ENCODE measurements at regions not wholly inside any gene's neighbourhood (a gene's known extent, or its start where the extent isn't known, plus 50 kb on each side); places are given as distances from the start of the nearest gene placed in this dataset.

GRCh38 chr1:198986036-198986435 lies 347.2 kb downstream of the PTPRC start:
- Histone ChIP-seq H3K4me1 (ENCODE audit: insufficient read depth, low read length, severe bottlenecking) (no peaks in the 10 kb centered on the region), H3K4me2 (ENCODE audit: low read length) (no peak overlapping the region)
- TF ChIP-seq EZH2 (IDR thresholded peaks at IDR 0.05; ENCODE audit: borderline replicate concordance, low read length): no peak
- TF ChIP-seq CTCF (IDR thresholded peaks at IDR 0.05; ENCODE audit: low read length): no peak

GRCh38 chr1:198986442-198986841 lies 347.6 kb downstream of the PTPRC start:
- Histone ChIP-seq H3K27ac (ENCODE audit: low read depth, low read length, poor library complexity, severe bottlenecking) (no peak overlapping the region), H3K27me3 (ENCODE audit: insufficient read depth, low read length) (no peaks in the 10 kb centered on the region), H3K4me3 (ENCODE audit: low read depth, low read length, poor library complexity, severe bottlenecking) (no peak overlapping the region), H2AFZ (ENCODE audit: low read length) (no peak overlapping the region), H3K9me2 (ENCODE audit: low read depth, low read length) (no peaks in the 10 kb centered on the region), H3K36me3 (ENCODE audit: insufficient read depth, low read length) (no peaks in the 10 kb centered on the region), H4K20me1 (ENCODE audit: insufficient read depth, low read length) (no peaks in the 10 kb centered on the region), H3K4me2 (ENCODE audit: low read length) (no peak overlapping the region), H3K79me2 (ENCODE audit: insufficient read depth, low read length) (no peaks in the 10 kb centered on the region), H3K9ac (ENCODE audit: low read length) (no peak overlapping the region), H3K9me3 (ENCODE audit: low read length) (peaks cover 17% of the 10 kb centered on the region; the same call in 1 of the 2 replicates), H3F3A (ENCODE audit: insufficient read depth, low read length) (no peaks in the 10 kb centered on the region), H3K4me1 (ENCODE audit: insufficient read depth, low read length, severe bottlenecking) (no peaks in the 10 kb centered on the region)
- TF ChIP-seq EZH2 (IDR thresholded peaks at IDR 0.05; ENCODE audit: borderline replicate concordance, low read length): no peak
- TF ChIP-seq CTCF (IDR thresholded peaks at IDR 0.05; ENCODE audit: low read length): no peak

More at GRCh38 chr1:198986036-198986435, 347.2 kb downstream of the PTPRC start:
- Histone ChIP-seq H4K20me1 (ENCODE audit: insufficient read depth, low read length) (no peaks in the 10 kb centered on the region), H2AFZ (ENCODE audit: low read length) (no peak overlapping the region), H3K4me3 (ENCODE audit: low read depth, low read length, poor library complexity, severe bottlenecking) (no peak overlapping the region), H3K9me3 (ENCODE audit: low read length) (peaks cover 17% of the 10 kb centered on the region; the same call in 1 of the 2 replicates), H3K36me3 (ENCODE audit: insufficient read depth, low read length) (no peaks in the 10 kb centered on the region), H3K79me2 (ENCODE audit: insufficient read depth, low read length) (no peaks in the 10 kb centered on the region), H3F3A (ENCODE audit: insufficient read depth, low read length) (no peaks in the 10 kb centered on the region), H3K9ac (ENCODE audit: low read length) (no peak overlapping the region), H3K27ac (ENCODE audit: low read depth, low read length, poor library complexity, severe bottlenecking) (no peak overlapping the region), H3K27me3 (ENCODE audit: insufficient read depth, low read length) (no peaks in the 10 kb centered on the region), H3K9me2 (ENCODE audit: low read depth, low read length) (no peaks in the 10 kb centered on the region)

GRCh38 chr1:199002661-199003060 lies 363.8 kb downstream of the PTPRC start:
- H4K20me1 ChIP-seq (ENCODE audit: insufficient read depth, low read length): no peaks in the 10 kb centered on the region
- H3K27ac ChIP-seq (ENCODE audit: low read depth, low read length, poor library complexity, severe bottlenecking): no peak overlapping the region
- no peak overlapping the region for H2AFZ ChIP-seq (ENCODE audit: low read length)
- H3K4me3 ChIP-seq (ENCODE audit: low read depth, low read length, poor library complexity, severe bottlenecking): no peak overlapping the region
- H3K9me3 ChIP-seq (ENCODE audit: low read length): no peaks in the 10 kb centered on the region; the same call in 1 of the 2 replicates
- H3K79me2 ChIP-seq (ENCODE audit: insufficient read depth, low read length): no peaks in the 10 kb centered on the region
- H3K9ac ChIP-seq (ENCODE audit: low read length): no peak overlapping the region
- TF ChIP-seq CTCF (IDR thresholded peaks at IDR 0.05; ENCODE audit: low read length): no peak
- TF ChIP-seq EZH2 (IDR thresholded peaks at IDR 0.05; ENCODE audit: borderline replicate concordance, low read length): no peak
- H3K4me1 ChIP-seq (ENCODE audit: insufficient read depth, low read length, severe bottlenecking): peaks cover 16% of the 10 kb centered on the region
- no peaks in the 10 kb centered on the region; the same call in 1 of the 2 replicates for H3K36me3 ChIP-seq (ENCODE audit: insufficient read depth, low read length)
- H3F3A ChIP-seq (ENCODE audit: insufficient read depth, low read length): no peaks in the 10 kb centered on the region
- no peak overlapping the region for H3K4me2 ChIP-seq (ENCODE audit: low read length)
- no peaks in the 10 kb centered on the region for H3K27me3 ChIP-seq (ENCODE audit: insufficient read depth, low read length)
- no peaks in the 10 kb centered on the region for H3K9me2 ChIP-seq (ENCODE audit: low read depth, low read length)

Data from OCI-LY1 (cell line).